ENCODE measurements at regions not wholly inside any gene's neighbourhood (a gene's known extent, or its start where the extent isn't known, plus 50 kb on each side); places are given as distances from the start of the nearest gene placed in this dataset.

DNA sequence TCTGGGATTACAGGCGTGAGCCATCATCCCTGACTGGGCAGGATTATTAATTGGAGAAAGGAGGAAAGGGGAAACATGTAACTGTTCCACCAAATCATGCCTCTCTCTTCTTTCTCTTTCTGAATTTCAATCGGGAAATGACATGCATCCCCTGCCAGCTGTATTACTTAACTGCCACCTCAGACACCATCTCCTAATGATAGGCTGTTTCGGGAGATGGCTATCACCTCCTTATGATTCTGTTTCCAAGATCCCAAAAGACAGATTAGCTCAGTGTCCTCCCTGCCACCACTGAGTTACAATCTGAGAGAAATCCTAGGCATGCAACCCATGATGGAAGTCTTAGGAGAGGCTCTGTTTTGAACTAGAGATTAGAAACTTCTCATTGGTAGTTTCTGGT is 67.5 kb downstream of the MIS18A start (continued):
- no peak for TF ChIP-seq EZH2 (IDR thresholded peaks at IDR 0.05; ENCODE audit: low read depth, unreplicated experiment)
- TF ChIP-seq, protein P1, sequence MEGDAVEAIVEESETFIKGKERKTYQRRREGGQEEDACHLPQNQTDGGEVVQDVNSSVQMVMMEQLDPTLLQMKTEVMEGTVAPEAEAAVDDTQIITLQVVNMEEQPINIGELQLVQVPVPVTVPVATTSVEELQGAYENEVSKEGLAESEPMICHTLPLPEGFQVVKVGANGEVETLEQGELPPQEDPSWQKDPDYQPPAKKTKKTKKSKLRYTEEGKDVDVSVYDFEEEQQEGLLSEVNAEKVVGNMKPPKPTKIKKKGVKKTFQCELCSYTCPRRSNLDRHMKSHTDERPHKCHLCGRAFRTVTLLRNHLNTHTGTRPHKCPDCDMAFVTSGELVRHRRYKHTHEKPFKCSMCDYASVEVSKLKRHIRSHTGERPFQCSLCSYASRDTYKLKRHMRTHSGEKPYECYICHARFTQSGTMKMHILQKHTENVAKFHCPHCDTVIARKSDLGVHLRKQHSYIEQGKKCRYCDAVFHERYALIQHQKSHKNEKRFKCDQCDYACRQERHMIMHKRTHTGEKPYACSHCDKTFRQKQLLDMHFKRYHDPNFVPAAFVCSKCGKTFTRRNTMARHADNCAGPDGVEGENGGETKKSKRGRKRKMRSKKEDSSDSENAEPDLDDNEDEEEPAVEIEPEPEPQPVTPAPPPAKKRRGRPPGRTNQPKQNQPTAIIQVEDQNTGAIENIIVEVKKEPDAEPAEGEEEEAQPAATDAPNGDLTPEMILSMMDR (conservative IDR thresholded peaks at IDR 0.05; ENCODE audit: low read depth in 2 of 2), result no peak
- TF ChIP-seq, protein P2, sequence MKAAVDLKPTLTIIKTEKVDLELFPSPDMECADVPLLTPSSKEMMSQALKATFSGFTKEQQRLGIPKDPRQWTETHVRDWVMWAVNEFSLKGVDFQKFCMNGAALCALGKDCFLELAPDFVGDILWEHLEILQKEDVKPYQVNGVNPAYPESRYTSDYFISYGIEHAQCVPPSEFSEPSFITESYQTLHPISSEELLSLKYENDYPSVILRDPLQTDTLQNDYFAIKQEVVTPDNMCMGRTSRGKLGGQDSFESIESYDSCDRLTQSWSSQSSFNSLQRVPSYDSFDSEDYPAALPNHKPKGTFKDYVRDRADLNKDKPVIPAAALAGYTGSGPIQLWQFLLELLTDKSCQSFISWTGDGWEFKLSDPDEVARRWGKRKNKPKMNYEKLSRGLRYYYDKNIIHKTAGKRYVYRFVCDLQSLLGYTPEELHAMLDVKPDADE (IDR thresholded peaks at IDR 0.05), result no peak
- no peak for TF ChIP-seq STAT1 (IDR thresholded peaks at IDR 0.05; ENCODE audit: unreplicated experiment)

DNA sequence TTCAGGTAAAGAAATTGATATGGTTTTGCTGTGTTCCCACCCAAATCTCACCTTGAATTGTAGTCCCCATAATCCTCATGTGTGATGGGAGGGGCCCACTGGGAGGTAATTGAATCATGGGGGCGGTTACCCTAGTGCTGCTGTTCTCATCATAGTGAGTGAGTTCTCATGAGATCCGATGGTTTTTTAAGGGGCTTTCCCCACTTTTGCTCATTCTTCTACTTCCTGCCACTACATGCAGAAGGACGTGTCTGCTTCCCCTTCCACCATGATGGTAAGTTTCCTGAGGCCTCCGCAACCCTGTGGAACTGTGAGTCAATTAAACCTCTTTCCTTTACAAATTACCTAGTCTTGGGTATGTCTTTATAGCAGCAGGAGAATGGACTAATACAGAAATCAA is 69.3 kb downstream of the MIS18A start:
- H3K9me2 ChIP-seq (ENCODE audit: insufficient read depth), result no peaks in the 10 kb centered on the region

More for the DNA sequence above, 69.3 kb downstream of the MIS18A start:
- Mint-ChIP-seq H3K9me3 (peaks cover 3% of the 10 kb centered on the region; the same call in 1 of the 3 replicates), H3K4me1 (no peaks in the 10 kb centered on the region), H3K27ac (no peak overlapping the region), H3K27me3 (ENCODE audit: insufficient read depth, low read depth, poor library complexity) (peaks cover 4% of the 10 kb centered on the region), H3K36me3 (ENCODE audit: low read depth) (no peaks in the 10 kb centered on the region), H3K4me3 (no peak overlapping the region)
- Histone ChIP-seq H3K79me2 (replicated peaks; ENCODE audit: insufficient read depth) (no peaks in the 10 kb centered on the region), H3F3A (replicated peaks; ENCODE audit: low read depth) (no peaks in the 10 kb centered on the region), H3K36me3 (ENCODE audit: insufficient read depth) (no peaks in the 10 kb centered on the region), H4K20me1 (replicated peaks; ENCODE audit: insufficient read depth) (no peaks in the 10 kb centered on the region), H3K27ac (ENCODE audit: low read depth) (no peak overlapping the region), H3K4me2 (no peak overlapping the region), H3K27me3 (ENCODE audit: insufficient read depth) (no peaks in the 10 kb centered on the region), H3K4me3 (no peak overlapping the region), H3K4me1 (ENCODE audit: insufficient read depth) (no peaks in the 10 kb centered on the region), H2AFZ (no peak overlapping the region)
- ATAC-seq (no peak), DNase-seq (ENCODE audit: low spot score) (no peak)
- no peak for TF ChIP-seq POLR2AphosphoS5 (IDR thresholded peaks at IDR 0.05; ENCODE audit: low read depth)
- TF ChIP-seq, protein P3, sequence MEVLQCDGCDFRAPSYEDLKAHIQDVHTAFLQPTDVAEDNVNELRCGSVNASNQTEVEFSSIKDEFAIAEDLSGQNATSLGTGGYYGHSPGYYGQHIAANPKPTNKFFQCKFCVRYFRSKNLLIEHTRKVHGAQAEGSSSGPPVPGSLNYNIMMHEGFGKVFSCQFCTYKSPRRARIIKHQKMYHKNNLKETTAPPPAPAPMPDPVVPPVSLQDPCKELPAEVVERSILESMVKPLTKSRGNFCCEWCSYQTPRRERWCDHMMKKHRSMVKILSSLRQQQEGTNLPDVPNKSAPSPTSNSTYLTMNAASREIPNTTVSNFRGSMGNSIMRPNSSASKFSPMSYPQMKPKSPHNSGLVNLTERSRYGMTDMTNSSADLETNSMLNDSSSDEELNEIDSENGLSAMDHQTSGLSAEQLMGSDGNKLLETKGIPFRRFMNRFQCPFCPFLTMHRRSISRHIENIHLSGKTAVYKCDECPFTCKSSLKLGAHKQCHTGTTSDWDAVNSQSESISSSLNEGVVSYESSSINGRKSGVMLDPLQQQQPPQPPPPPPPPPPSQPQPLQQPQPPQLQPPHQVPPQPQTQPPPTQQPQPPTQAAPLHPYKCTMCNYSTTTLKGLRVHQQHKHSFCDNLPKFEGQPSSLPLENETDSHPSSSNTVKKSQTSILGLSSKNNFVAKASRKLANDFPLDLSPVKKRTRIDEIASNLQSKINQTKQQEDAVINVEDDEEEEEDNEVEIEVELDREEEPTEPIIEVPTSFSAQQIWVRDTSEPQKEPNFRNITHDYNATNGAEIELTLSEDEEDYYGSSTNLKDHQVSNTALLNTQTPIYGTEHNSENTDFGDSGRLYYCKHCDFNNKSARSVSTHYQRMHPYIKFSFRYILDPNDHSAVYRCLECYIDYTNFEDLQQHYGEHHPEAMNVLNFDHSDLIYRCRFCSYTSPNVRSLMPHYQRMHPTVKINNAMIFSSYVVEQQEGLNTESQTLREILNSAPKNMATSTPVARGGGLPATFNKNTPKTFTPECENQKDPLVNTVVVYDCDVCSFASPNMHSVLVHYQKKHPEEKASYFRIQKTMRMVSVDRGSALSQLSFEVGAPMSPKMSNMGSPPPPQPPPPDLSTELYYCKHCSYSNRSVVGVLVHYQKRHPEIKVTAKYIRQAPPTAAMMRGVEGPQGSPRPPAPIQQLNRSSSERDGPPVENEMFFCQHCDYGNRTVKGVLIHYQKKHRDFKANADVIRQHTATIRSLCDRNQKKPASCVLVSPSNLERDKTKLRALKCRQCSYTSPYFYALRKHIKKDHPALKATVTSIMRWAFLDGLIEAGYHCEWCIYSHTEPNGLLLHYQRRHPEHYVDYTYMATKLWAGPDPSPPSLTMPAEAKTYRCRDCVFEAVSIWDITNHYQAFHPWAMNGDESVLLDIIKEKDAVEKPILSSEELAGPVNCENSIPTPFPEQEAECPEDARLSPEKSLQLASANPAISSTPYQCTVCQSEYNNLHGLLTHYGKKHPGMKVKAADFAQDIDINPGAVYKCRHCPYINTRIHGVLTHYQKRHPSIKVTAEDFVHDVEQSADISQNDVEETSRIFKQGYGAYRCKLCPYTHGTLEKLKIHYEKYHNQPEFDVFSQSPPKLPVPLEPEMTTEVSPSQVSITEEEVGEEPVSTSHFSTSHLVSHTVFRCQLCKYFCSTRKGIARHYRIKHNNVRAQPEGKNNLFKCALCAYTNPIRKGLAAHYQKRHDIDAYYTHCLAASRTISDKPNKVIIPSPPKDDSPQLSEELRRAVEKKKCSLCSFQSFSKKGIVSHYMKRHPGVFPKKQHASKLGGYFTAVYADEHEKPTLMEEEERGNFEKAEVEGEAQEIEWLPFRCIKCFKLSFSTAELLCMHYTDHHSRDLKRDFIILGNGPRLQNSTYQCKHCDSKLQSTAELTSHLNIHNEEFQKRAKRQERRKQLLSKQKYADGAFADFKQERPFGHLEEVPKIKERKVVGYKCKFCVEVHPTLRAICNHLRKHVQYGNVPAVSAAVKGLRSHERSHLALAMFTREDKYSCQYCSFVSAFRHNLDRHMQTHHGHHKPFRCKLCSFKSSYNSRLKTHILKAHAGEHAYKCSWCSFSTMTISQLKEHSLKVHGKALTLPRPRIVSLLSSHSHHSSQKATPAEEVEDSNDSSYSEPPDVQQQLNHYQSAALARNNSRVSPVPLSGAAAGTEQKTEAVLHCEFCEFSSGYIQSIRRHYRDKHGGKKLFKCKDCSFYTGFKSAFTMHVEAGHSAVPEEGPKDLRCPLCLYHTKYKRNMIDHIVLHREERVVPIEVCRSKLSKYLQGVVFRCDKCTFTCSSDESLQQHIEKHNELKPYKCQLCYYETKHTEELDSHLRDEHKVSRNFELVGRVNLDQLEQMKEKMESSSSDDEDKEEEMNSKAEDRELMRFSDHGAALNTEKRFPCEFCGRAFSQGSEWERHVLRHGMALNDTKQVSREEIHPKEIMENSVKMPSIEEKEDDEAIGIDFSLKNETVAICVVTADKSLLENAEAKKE (CRISPR knock-in tag; IDR thresholded peaks at IDR 0.05), result no peak
- TF ChIP-seq, protein P2 (IDR thresholded peaks at IDR 0.05), result no peak
- TF ChIP-seq, protein P4, sequence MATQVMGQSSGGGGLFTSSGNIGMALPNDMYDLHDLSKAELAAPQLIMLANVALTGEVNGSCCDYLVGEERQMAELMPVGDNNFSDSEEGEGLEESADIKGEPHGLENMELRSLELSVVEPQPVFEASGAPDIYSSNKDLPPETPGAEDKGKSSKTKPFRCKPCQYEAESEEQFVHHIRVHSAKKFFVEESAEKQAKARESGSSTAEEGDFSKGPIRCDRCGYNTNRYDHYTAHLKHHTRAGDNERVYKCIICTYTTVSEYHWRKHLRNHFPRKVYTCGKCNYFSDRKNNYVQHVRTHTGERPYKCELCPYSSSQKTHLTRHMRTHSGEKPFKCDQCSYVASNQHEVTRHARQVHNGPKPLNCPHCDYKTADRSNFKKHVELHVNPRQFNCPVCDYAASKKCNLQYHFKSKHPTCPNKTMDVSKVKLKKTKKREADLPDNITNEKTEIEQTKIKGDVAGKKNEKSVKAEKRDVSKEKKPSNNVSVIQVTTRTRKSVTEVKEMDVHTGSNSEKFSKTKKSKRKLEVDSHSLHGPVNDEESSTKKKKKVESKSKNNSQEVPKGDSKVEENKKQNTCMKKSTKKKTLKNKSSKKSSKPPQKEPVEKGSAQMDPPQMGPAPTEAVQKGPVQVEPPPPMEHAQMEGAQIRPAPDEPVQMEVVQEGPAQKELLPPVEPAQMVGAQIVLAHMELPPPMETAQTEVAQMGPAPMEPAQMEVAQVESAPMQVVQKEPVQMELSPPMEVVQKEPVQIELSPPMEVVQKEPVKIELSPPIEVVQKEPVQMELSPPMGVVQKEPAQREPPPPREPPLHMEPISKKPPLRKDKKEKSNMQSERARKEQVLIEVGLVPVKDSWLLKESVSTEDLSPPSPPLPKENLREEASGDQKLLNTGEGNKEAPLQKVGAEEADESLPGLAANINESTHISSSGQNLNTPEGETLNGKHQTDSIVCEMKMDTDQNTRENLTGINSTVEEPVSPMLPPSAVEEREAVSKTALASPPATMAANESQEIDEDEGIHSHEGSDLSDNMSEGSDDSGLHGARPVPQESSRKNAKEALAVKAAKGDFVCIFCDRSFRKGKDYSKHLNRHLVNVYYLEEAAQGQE (IDR thresholded peaks at IDR 0.05; ENCODE audit: unreplicated experiment), result no peak
- TF ChIP-seq, protein P1 (conservative IDR thresholded peaks at IDR 0.05; ENCODE audit: low read depth in 2 of 2), result no peak
